ENCODE measurements at regions not wholly inside any gene's neighbourhood (a gene's known extent, or its start where the extent isn't known, plus 50 kb on each side); places are given as distances from the start of the nearest gene placed in this dataset.

DNA sequence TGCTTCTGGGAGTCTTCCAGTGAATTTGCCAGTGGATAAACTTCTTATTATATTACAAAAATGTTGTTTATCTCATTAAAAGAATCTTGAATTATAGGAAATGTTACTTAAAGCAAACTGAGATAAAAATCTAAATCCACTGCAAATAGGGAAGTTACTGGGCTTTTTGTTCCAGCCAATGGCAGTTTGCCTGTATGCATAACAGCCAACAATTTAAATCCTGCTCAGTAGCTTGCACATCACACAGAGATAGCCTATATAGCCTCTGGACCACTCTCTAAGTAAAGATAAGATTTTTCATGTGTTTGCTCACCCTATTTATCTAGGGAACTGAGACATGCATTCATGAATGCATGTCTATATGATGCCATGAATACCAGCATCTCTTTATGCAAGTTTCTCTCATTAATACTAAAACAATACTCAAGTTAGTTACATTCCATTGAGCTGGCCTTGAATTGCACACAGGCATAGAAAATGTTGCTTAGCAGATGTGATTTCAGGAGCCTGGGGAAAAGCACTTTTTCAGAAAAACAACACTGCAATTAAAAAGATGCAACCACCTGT lies 92.1 kb upstream of the GPR149 start:
- TF ChIP-seq CTCF (conservative IDR thresholded peaks at IDR 0.05), result no peak
- TF ChIP-seq EZH2 (IDR thresholded peaks at IDR 0.05; ENCODE audit: low read depth), result no peak

All from PC-9 (cell line).